PC-3 (cell line): ENCODE measurements at regions not wholly inside any gene's neighbourhood (a gene's known extent, or its start where the extent isn't known, plus 50 kb on each side); places are given as distances from the start of the nearest gene placed in this dataset.

Experiments used
- ATAC-seq: fragments of 200-7000 bp; cut with Tn5 transposase; 2 replicates; pipeline ENCODE4 v1.9.1; 2020; ENCODE audit warnings: mild to moderate bottlenecking, moderate library complexity
- BruUV-seq: library from RNA; stranded (reverse); fragments of 400-500 nt; replicated peaks from 2 replicates; lab custom pipeline; 2021; lab: Mats Ljungman, UMichigan
- CTCF ChIA-PET: fragments of 300-600 bp; sonication (Branson Sonifier 250); formaldehyde crosslinking; loops from one replicate; lab custom pipeline; 2022; ENCODE audit warnings: antibody characterized with exemption; lab: Charles Lee
- POLR2A ChIA-PET: fragments of 300-600 bp; sonication (Branson Sonifier 250); formaldehyde crosslinking; loops from one replicate; lab custom pipeline; 2022; ENCODE audit warnings: antibody characterized with exemption; ENCODE audit not compliant: unreplicated experiment; lab: Charles Lee
- DNase-seq: peaks from one replicate; pipeline ENCODE4 v3.0.0-alpha.2; 2015
- H2AFZ ChIP-seq: fragments of 300-600 bp; sonication (generic); 2 replicates; pipeline ENCODE4 v1.6.0; 2016; ENCODE audit warnings: antibody characterized with exemption, low read length
- H3F3A ChIP-seq: fragments of 300-600 bp; sonication (generic); one replicate; pipeline ENCODE4 v1.6.0; 2017; ENCODE audit warnings: antibody characterized with exemption, low read length, control low read depth, mild to moderate bottlenecking; ENCODE audit not compliant: unreplicated experiment
- H3K27ac ChIP-seq: fragments of 300-600 bp; sonication (generic); 2 replicates; pipeline ENCODE4 v1.5.1; 2016; ENCODE audit warnings: mild to moderate bottlenecking, low read length
- H3K27me3 ChIP-seq: fragments of 300-600 bp; sonication (generic); 2 replicates; pipeline ENCODE4 v1.6.1; 2016; ENCODE audit warnings: low read length, mixed read lengths
- H3K36me3 ChIP-seq: fragments of 300-600 bp; sonication (generic); 2 replicates; pipeline ENCODE4 v1.6.1; 2016; ENCODE audit warnings: low read depth, mixed run types, low read length, mixed read lengths
- H3K4me1 ChIP-seq: fragments of 300-600 bp; sonication (generic); 2 replicates; pipeline ENCODE4 v1.5.1; 2016; ENCODE audit warnings: low read length; ENCODE audit not compliant: insufficient read depth
- H3K4me2 ChIP-seq: fragments of 300-600 bp; sonication (generic); 2 replicates; pipeline ENCODE4 v1.6.0; 2016; ENCODE audit warnings: low read length
- H3K4me3 ChIP-seq: fragments of 300-600 bp; sonication (generic); 2 replicates; pipeline ENCODE4 v1.5.1; 2016; ENCODE audit warnings: mild to moderate bottlenecking, low read length, mixed read lengths
- H3K79me2 ChIP-seq: fragments of 300-600 bp; sonication (generic); 2 replicates; pipeline ENCODE4 v1.6.1; 2017; ENCODE audit warnings: low read length, mixed read lengths
- H3K9ac ChIP-seq: fragments of 300-600 bp; sonication (generic); 2 replicates; pipeline ENCODE4 v1.6.0; 2016; ENCODE audit warnings: mild to moderate bottlenecking, low read length
- H3K9me2 ChIP-seq: fragments of 300-600 bp; sonication (generic); replicated peaks from 2 replicates; pipeline ENCODE4 v1.6.1; 2016; ENCODE audit warnings: mixed run types, low read length, mixed read lengths
- H3K9me3 ChIP-seq: fragments of 300-600 bp; sonication (generic); 2 replicates; pipeline ENCODE4 v1.6.1; 2016; ENCODE audit warnings: low read length, mixed read lengths
- H4K20me1 ChIP-seq: fragments of 300-600 bp; sonication (generic); 2 replicates; pipeline ENCODE4 v1.6.1; 2016; ENCODE audit warnings: low read length, mixed read lengths
- CTCF ChIP-seq: fragments of 300-600 bp; sonication (generic); conservative IDR thresholded peaks from 2 replicates; pipeline ENCODE4 v1.5.1; 2017; ENCODE audit warnings: antibody characterized with exemption, low read depth, mild to moderate bottlenecking, low read length
- EZH2 ChIP-seq: fragments of 300-600 bp; sonication (generic); IDR thresholded peaks from one replicate; pipeline ENCODE4 v1.6.1; 2017; ENCODE audit warnings: antibody characterized with exemption, mild to moderate bottlenecking, low read length; ENCODE audit not compliant: unreplicated experiment
- EZH2phosphoT487 ChIP-seq: fragments of 300-600 bp; sonication (generic); IDR thresholded peaks from 2 replicates; pipeline ENCODE4 v1.6.1; 2018; ENCODE audit warnings: mild to moderate bottlenecking, antibody characterized with exemption, low read length, borderline replicate concordance
- intact Hi-C: fragments of 100-400 bp; cut with micrococcal nuclease; formaldehyde crosslinking; loops from 2 replicates; pipeline ENCODE4 v1.9.0; 2023

GRCh38 chr6:47402081-47402480 is 75.5 kb upstream of the CD2AP start:
- H3K27ac ChIP-seq: no peak overlapping the region
- H2AFZ ChIP-seq: no peak overlapping the region
- peaks cover 39% of the 10 kb centered on the region for H3K4me1 ChIP-seq
- no peak overlapping the region for H3K9ac ChIP-seq
- CTCF ChIA-PET: no interaction called here
- peaks cover 5% of the 10 kb centered on the region for H3F3A ChIP-seq
- no TSS peak for BruUV-seq
- DNase-seq: no peak
- no peak for ATAC-seq
- H3K4me3 ChIP-seq: no peak overlapping the region
- TF ChIP-seq CTCF: no peak
- TF ChIP-seq EZH2phosphoT487: no peak
- no peak for TF ChIP-seq EZH2
- H3K79me2 ChIP-seq: no peaks in the 10 kb centered on the region
- POLR2A ChIA-PET: no interaction called here
- no peaks in the 10 kb centered on the region for H4K20me1 ChIP-seq
- H3K27me3 ChIP-seq: no peaks in the 10 kb centered on the region
- no peaks in the 10 kb centered on the region for H3K36me3 ChIP-seq
- no peak overlapping the region for H3K4me2 ChIP-seq
- intact Hi-C loops: loop anchor here (10.0 kb wide), 1 partner anchor 357 kb away; the partner anchor contains the start of gene ADGRF1
- no peaks in the 10 kb centered on the region for H3K9me2 ChIP-seq
- no peaks in the 10 kb centered on the region for H3K9me3 ChIP-seq

- DNase-seq (no peak), ATAC-seq (no peak)
- no peaks in the 10 kb centered on the region for H3K79me2 ChIP-seq
- H3K4me1 ChIP-seq: peaks cover 47% of the 10 kb centered on the region
- TF ChIP-seq EZH2phosphoT487 (no peak), EZH2 (no peak), CTCF (no peak)
- no peak overlapping the region for H3K27ac ChIP-seq
- peaks cover 5% of the 10 kb centered on the region for H3F3A ChIP-seq
- no peak overlapping the region for H3K4me2 ChIP-seq
- H3K9ac ChIP-seq: no peak overlapping the region
- intact Hi-C loops: loop anchor here (10.0 kb wide), 1 partner anchor 358 kb away; the partner anchor contains the start of gene ADGRF1
- no TSS peak for BruUV-seq
- ChIA-PET POLR2A (no interaction called here), CTCF (no interaction called here)
- no peak overlapping the region for H3K4me3 ChIP-seq
- no peaks in the 10 kb centered on the region for H3K9me2 ChIP-seq
- no peak overlapping the region for H2AFZ ChIP-seq
- no peaks in the 10 kb centered on the region for H3K9me3 ChIP-seq
- no peaks in the 10 kb centered on the region for H4K20me1 ChIP-seq
- H3K27me3 ChIP-seq: no peaks in the 10 kb centered on the region
- H3K36me3 ChIP-seq: no peaks in the 10 kb centered on the region
Observed at GRCh38 chr6:47403056-47403455, 74.5 kb upstream of the CD2AP start.

GRCh38 chr6:47403801-47404200 is 73.8 kb upstream of the CD2AP start:
- H3K9me2 ChIP-seq: no peaks in the 10 kb centered on the region
- peak overlapping the region; percentile 95 for H3K27ac ChIP-seq
- H4K20me1 ChIP-seq: no peaks in the 10 kb centered on the region
- TF ChIP-seq EZH2: no peak
- no peak for TF ChIP-seq EZH2phosphoT487
- no peak for TF ChIP-seq CTCF
- ChIA-PET CTCF (no interaction called here), POLR2A (no interaction called here)
- H2AFZ ChIP-seq: no peak overlapping the region
- peaks cover 54% of the 10 kb centered on the region for H3K4me1 ChIP-seq
- no peak for ATAC-seq
- no peaks in the 10 kb centered on the region for H3K9me3 ChIP-seq
- peak overlapping the region; percentile 48 for H3K4me2 ChIP-seq
- H3K36me3 ChIP-seq: no peaks in the 10 kb centered on the region
- no peaks in the 10 kb centered on the region for H3K79me2 ChIP-seq
- H3K4me3 ChIP-seq: no peak overlapping the region
- H3K9ac ChIP-seq: peak overlapping the region; percentile 73
- peak; percentile 58 for DNase-seq
- H3F3A ChIP-seq: peaks cover 8% of the 10 kb centered on the region
- intact Hi-C loops: loop anchor here (10.0 kb wide), 1 partner anchor 359 kb away; the partner anchor contains the start of gene ADGRF1
- BruUV-seq: no TSS peak
- H3K27me3 ChIP-seq: no peaks in the 10 kb centered on the region
